ENCODE measurements at regions not wholly inside any gene's neighbourhood (a gene's known extent, or its start where the extent isn't known, plus 50 kb on each side); places are given as distances from the start of the nearest gene placed in this dataset.

GRCh38 chr2:2577407-2577831, 246.3 kb upstream of the MYT1L start:
- H3K36me3 ChIP-seq (replicated peaks; ENCODE audit: insufficient read depth, low read length) = no peaks in the 10 kb centered on the region
- H3K79me2 ChIP-seq (ENCODE audit: low read length) = no peaks in the 10 kb centered on the region
- no peaks in the 10 kb centered on the region for H3K9me3 ChIP-seq (replicated peaks; ENCODE audit: insufficient read depth, low read length)
- no peak for DNase-seq
- H3K4me3 ChIP-seq (ENCODE audit: low read length) = no peak overlapping the region
- no peaks in the 10 kb centered on the region for H3K9me2 ChIP-seq (replicated peaks; ENCODE audit: insufficient read depth, low read length)
- no peak overlapping the region for H2AFZ ChIP-seq (ENCODE audit: low read length)
- H3K27ac ChIP-seq (ENCODE audit: low read length) = no peak overlapping the region
- H4K20me1 ChIP-seq (ENCODE audit: insufficient read depth, low read length) = no peaks in the 10 kb centered on the region
- H3K9ac ChIP-seq (ENCODE audit: low read length) = no peak overlapping the region
- H3K27me3 ChIP-seq (replicated peaks; ENCODE audit: insufficient read depth, low read length) = no peaks in the 10 kb centered on the region
- no peaks in the 10 kb centered on the region for H3K4me1 ChIP-seq (ENCODE audit: low read length)
- H3F3A ChIP-seq (ENCODE audit: insufficient read depth, low read length) = no peaks in the 10 kb centered on the region
- TF ChIP-seq EZH2 (optimal IDR thresholded peaks at IDR 0.05; ENCODE audit: low read depth, low read length) (no peak), EZH2phosphoT487 (IDR thresholded peaks at IDR 0.05; ENCODE audit: low read length) (no peak)
- H3K4me2 ChIP-seq (ENCODE audit: low read depth, low read length) = no peak overlapping the region

- no peaks in the 10 kb centered on the region for H3K4me1 ChIP-seq (ENCODE audit: low read length)
- H3K27ac ChIP-seq (ENCODE audit: low read length) = no peak overlapping the region
- TF ChIP-seq EZH2phosphoT487 (IDR thresholded peaks at IDR 0.05; ENCODE audit: low read length) (no peak), EZH2 (optimal IDR thresholded peaks at IDR 0.05; ENCODE audit: low read depth, low read length) (no peak), CTCF (IDR thresholded peaks at IDR 0.05; ENCODE audit: low read length) (no peak)
- DNase-seq = no peak
- H3F3A ChIP-seq (ENCODE audit: insufficient read depth, low read length) = no peaks in the 10 kb centered on the region
- no peaks in the 10 kb centered on the region for H3K9me2 ChIP-seq (replicated peaks; ENCODE audit: insufficient read depth, low read length)
- no peaks in the 10 kb centered on the region for H3K36me3 ChIP-seq (replicated peaks; ENCODE audit: insufficient read depth, low read length)
- no peak overlapping the region for H2AFZ ChIP-seq (ENCODE audit: low read length)
- H3K79me2 ChIP-seq (ENCODE audit: low read length) = no peaks in the 10 kb centered on the region
- H3K4me2 ChIP-seq (ENCODE audit: low read depth, low read length) = no peak overlapping the region
- no peak overlapping the region for H3K9ac ChIP-seq (ENCODE audit: low read length)
- H4K20me1 ChIP-seq (ENCODE audit: insufficient read depth, low read length) = no peaks in the 10 kb centered on the region
- no peak overlapping the region for H3K4me3 ChIP-seq (ENCODE audit: low read length)
- H3K9me3 ChIP-seq (replicated peaks; ENCODE audit: insufficient read depth, low read length) = no peaks in the 10 kb centered on the region
- H3K27me3 ChIP-seq (replicated peaks; ENCODE audit: insufficient read depth, low read length) = no peaks in the 10 kb centered on the region
Observed at GRCh38 chr2:2575870-2576386, 244.9 kb upstream of the MYT1L start.

GRCh38 chr2:2575181-2575577, 244.1 kb upstream of the MYT1L start:
- no peak for DNase-seq
- H3K9me2 ChIP-seq (replicated peaks; ENCODE audit: insufficient read depth, low read length) = no peaks in the 10 kb centered on the region
- H3F3A ChIP-seq (ENCODE audit: insufficient read depth, low read length) = no peaks in the 10 kb centered on the region
- no peaks in the 10 kb centered on the region for H3K9me3 ChIP-seq (replicated peaks; ENCODE audit: insufficient read depth, low read length)
- no peaks in the 10 kb centered on the region for H3K4me1 ChIP-seq (ENCODE audit: low read length)
- H3K9ac ChIP-seq (ENCODE audit: low read length) = no peak overlapping the region
- no peaks in the 10 kb centered on the region for H3K36me3 ChIP-seq (replicated peaks; ENCODE audit: insufficient read depth, low read length)
- no peak overlapping the region for H3K4me2 ChIP-seq (ENCODE audit: low read depth, low read length)
- TF ChIP-seq EZH2 (optimal IDR thresholded peaks at IDR 0.05; ENCODE audit: low read depth, low read length) (no peak), CTCF (IDR thresholded peaks at IDR 0.05; ENCODE audit: low read length) (no peak)
- no peaks in the 10 kb centered on the region for H4K20me1 ChIP-seq (ENCODE audit: insufficient read depth, low read length)
- no peaks in the 10 kb centered on the region for H3K27me3 ChIP-seq (replicated peaks; ENCODE audit: insufficient read depth, low read length)
- no peak overlapping the region for H3K27ac ChIP-seq (ENCODE audit: low read length)
- no peaks in the 10 kb centered on the region for H3K79me2 ChIP-seq (ENCODE audit: low read length)
- H2AFZ ChIP-seq (ENCODE audit: low read length) = no peak overlapping the region
- H3K4me3 ChIP-seq (ENCODE audit: low read length) = no peak overlapping the region

- Histone ChIP-seq H4K20me1 (ENCODE audit: insufficient read depth, low read length) (no peaks in the 10 kb centered on the region), H3K9me3 (replicated peaks; ENCODE audit: insufficient read depth, low read length) (no peaks in the 10 kb centered on the region), H3K27me3 (replicated peaks; ENCODE audit: insufficient read depth, low read length) (no peaks in the 10 kb centered on the region), H3K27ac (ENCODE audit: low read length) (no peak overlapping the region), H3F3A (ENCODE audit: insufficient read depth, low read length) (no peaks in the 10 kb centered on the region), H3K4me2 (ENCODE audit: low read depth, low read length) (no peak overlapping the region), H3K79me2 (ENCODE audit: low read length) (no peaks in the 10 kb centered on the region), H3K4me1 (ENCODE audit: low read length) (no peaks in the 10 kb centered on the region), H3K36me3 (replicated peaks; ENCODE audit: insufficient read depth, low read length) (no peaks in the 10 kb centered on the region), H3K9me2 (replicated peaks; ENCODE audit: insufficient read depth, low read length) (no peaks in the 10 kb centered on the region), H3K4me3 (ENCODE audit: low read length) (no peak overlapping the region), H3K9ac (ENCODE audit: low read length) (no peak overlapping the region), H2AFZ (ENCODE audit: low read length) (no peak overlapping the region)
- no peak for DNase-seq
- no peak for TF ChIP-seq EZH2 (optimal IDR thresholded peaks at IDR 0.05; ENCODE audit: low read depth, low read length)
- no peak for TF ChIP-seq CTCF (IDR thresholded peaks at IDR 0.05; ENCODE audit: low read length)
- no peak for TF ChIP-seq EZH2phosphoT487 (IDR thresholded peaks at IDR 0.05; ENCODE audit: low read length)
Observed at GRCh38 chr2:2574401-2575180, 243.5 kb upstream of the MYT1L start.

Data from MM.1S (cell line).